ENCODE measurements at regions not wholly inside any gene's neighbourhood (a gene's known extent, or its start where the extent isn't known, plus 50 kb on each side); places are given as distances from the start of the nearest gene placed in this dataset.

- DNase-seq (ENCODE audit: low spot score): no peak
- H3K9me3 ChIP-seq: no peaks in the 10 kb centered on the region
- H3K36me3 ChIP-seq: no peaks in the 10 kb centered on the region
- no peak for TF ChIP-seq POLR2A (IDR thresholded peaks at IDR 0.05)
- TF ChIP-seq CTCF (IDR thresholded peaks at IDR 0.05): no peak
- TF ChIP-seq POLR2AphosphoS5 (IDR thresholded peaks at IDR 0.05): no peak
- intact Hi-C loops (cut with DNase I): no loop called here
- no peak overlapping the region for H3K4me3 ChIP-seq
- no peak overlapping the region for H3K27ac ChIP-seq
- WGBS: 69% methylated on average over 2 of the region's 2 CpGs
- H3K4me1 ChIP-seq (replicated peaks): no peaks in the 10 kb centered on the region
- no peaks in the 10 kb centered on the region for H3K27me3 ChIP-seq (replicated peaks; ENCODE audit: insufficient read depth)
Measured at GRCh38 chr12:98222135-98222534, 293.3 kb upstream of the TMPO start.

- Histone ChIP-seq H3K4me3 (no peak overlapping the region), H3K27me3 (replicated peaks; ENCODE audit: insufficient read depth) (no peaks in the 10 kb centered on the region), H3K36me3 (no peaks in the 10 kb centered on the region), H3K4me1 (replicated peaks) (no peaks in the 10 kb centered on the region), H3K9me3 (no peaks in the 10 kb centered on the region), H3K27ac (no peak overlapping the region)
- DNase-seq (ENCODE audit: low spot score): no peak
- TF ChIP-seq POLR2AphosphoS5 (IDR thresholded peaks at IDR 0.05) (no peak), POLR2A (IDR thresholded peaks at IDR 0.05) (no peak), CTCF (IDR thresholded peaks at IDR 0.05) (no peak)
- WGBS: 56% methylated on average over 5 of the region's 5 CpGs
- intact Hi-C loops (cut with DNase I): no loop called here
Measured at GRCh38 chr12:98224584-98225221, 290.7 kb upstream of the TMPO start.

GRCh38 chr12:98227162-98227561, 288.2 kb upstream of the TMPO start:
- H3K36me3 ChIP-seq: no peaks in the 10 kb centered on the region
- no peak overlapping the region for H3K4me3 ChIP-seq
- no peaks in the 10 kb centered on the region for H3K9me3 ChIP-seq
- WGBS: 87% methylated on average over 6 of the region's 6 CpGs
- no peak overlapping the region for H3K27ac ChIP-seq
- TF ChIP-seq CTCF (IDR thresholded peaks at IDR 0.05) (peak in 3 of 4 experiments; percentile 13 to 21 (median 16)), POLR2A (IDR thresholded peaks at IDR 0.05) (no peak), POLR2AphosphoS5 (IDR thresholded peaks at IDR 0.05) (no peak)
- intact Hi-C loops (cut with DNase I): no loop called here
- H3K27me3 ChIP-seq (replicated peaks; ENCODE audit: insufficient read depth): no peaks in the 10 kb centered on the region
- no peak for DNase-seq (ENCODE audit: low spot score)
- H3K4me1 ChIP-seq (replicated peaks): no peaks in the 10 kb centered on the region

GRCh38 chr12:98228683-98229539, 286.5 kb upstream of the TMPO start:
- H3K4me1 ChIP-seq (replicated peaks): no peaks in the 10 kb centered on the region
- TF ChIP-seq CTCF (IDR thresholded peaks at IDR 0.05) (no peak), POLR2A (IDR thresholded peaks at IDR 0.05) (no peak), POLR2AphosphoS5 (IDR thresholded peaks at IDR 0.05) (no peak)
- no peak overlapping the region for H3K27ac ChIP-seq
- DNase-seq (ENCODE audit: low spot score): no peak
- intact Hi-C loops (cut with DNase I): no loop called here
- no peaks in the 10 kb centered on the region for H3K36me3 ChIP-seq
- no peaks in the 10 kb centered on the region for H3K27me3 ChIP-seq (replicated peaks; ENCODE audit: insufficient read depth)
- no peak overlapping the region for H3K4me3 ChIP-seq
- no peaks in the 10 kb centered on the region for H3K9me3 ChIP-seq
- WGBS: 37% methylated on average over 8 of the region's 8 CpGs
